HEK293T (cell line): ENCODE measurements at regions not wholly inside any gene's neighbourhood (a gene's known extent, or its start where the extent isn't known, plus 50 kb on each side); places are given as distances from the start of the nearest gene placed in this dataset.

Source experiments
- CTCF ChIA-PET: fragments of 350-600 bp; formaldehyde crosslinking; extraction: SDS; loops from one replicate; lab custom pipeline; 2021; ENCODE audit warnings: antibody characterized with exemption, inconsistent platforms; lab: Yijun Ruan, JAX
- POLR2A ChIA-PET: fragments of 350-600 bp; formaldehyde crosslinking; extraction: SDS; loops from one replicate; lab custom pipeline; 2020; ENCODE audit warnings: antibody characterized with exemption, inconsistent platforms; lab: Yijun Ruan, JAX
- DNase-seq: peaks from one replicate; pipeline ENCODE4 v3.0.0; 2012; ENCODE audit warnings: mixed read lengths; ENCODE audit errors: extremely low spot score
- ARNT ChIP-seq: fragments of 450-650 bp; IDR thresholded peaks from 2 replicates; pipeline ENCODE4 v1.6.1; 2017; ENCODE audit warnings: mild to moderate bottlenecking
- BHLHE40 ChIP-seq: fragments of 450-650 bp; IDR thresholded peaks from 2 replicates; pipeline ENCODE4 v1.6.1; 2016; ENCODE audit warnings: mild to moderate bottlenecking, moderate library complexity, borderline replicate concordance
- CTBP1 ChIP-seq: fragments of 450-650 bp; IDR thresholded peaks from 2 replicates; pipeline ENCODE4 v1.6.1; 2016; ENCODE audit warnings: borderline replicate concordance
- ELF4 ChIP-seq: fragments of 450-650 bp; IDR thresholded peaks from 2 replicates; pipeline ENCODE4 v1.6.1; 2017; ENCODE audit warnings: antibody characterized with exemption
- FOXA1 ChIP-seq: fragments of 450-650 bp; IDR thresholded peaks from 2 replicates; pipeline ENCODE4 v1.6.1; 2016; ENCODE audit warnings: mild to moderate bottlenecking
- FOXK2 ChIP-seq: fragments of 450-650 bp; IDR thresholded peaks from 2 replicates; pipeline ENCODE4 v1.6.1; 2016; ENCODE audit warnings: mild to moderate bottlenecking
- FOXM1 ChIP-seq: fragments of 450-650 bp; IDR thresholded peaks from 2 replicates; pipeline ENCODE4 v1.6.1; 2017; ENCODE audit warnings: mild to moderate bottlenecking, borderline replicate concordance
- HDGF ChIP-seq: fragments of 450-650 bp; IDR thresholded peaks from 2 replicates; pipeline ENCODE4 v1.6.1; 2017; ENCODE audit warnings: antibody characterized with exemption, borderline replicate concordance
- L3MBTL2 ChIP-seq: fragments of 450-650 bp; conservative IDR thresholded peaks from 2 replicates; pipeline ENCODE4 v1.6.1; 2016; ENCODE audit warnings: mild to moderate bottlenecking
- LEF1 ChIP-seq: fragments of 450-650 bp; IDR thresholded peaks from 2 replicates; pipeline ENCODE4 v1.6.1; 2017; ENCODE audit warnings: mild to moderate bottlenecking, borderline replicate concordance
- NFRKB ChIP-seq: fragments of 450-650 bp; IDR thresholded peaks from 2 replicates; pipeline ENCODE4 v1.6.1; 2016; ENCODE audit warnings: mild to moderate bottlenecking, moderate library complexity
- PKNOX1 ChIP-seq: fragments of 450-650 bp; IDR thresholded peaks from 2 replicates; pipeline ENCODE4 v1.6.1; 2016
- SP1 ChIP-seq: fragments of 450-650 bp; IDR thresholded peaks from 2 replicates; pipeline ENCODE4 v1.6.1; 2017
- SUZ12 ChIP-seq: fragments of 450-650 bp; IDR thresholded peaks from 2 replicates; pipeline ENCODE4 v1.6.1; 2016; ENCODE audit warnings: mild to moderate bottlenecking
- TARDBP ChIP-seq: fragments of 450-650 bp; IDR thresholded peaks from 2 replicates; pipeline ENCODE4 v1.6.1; 2016
- ZNF384 ChIP-seq: fragments of 450-650 bp; IDR thresholded peaks from 2 replicates; pipeline ENCODE4 v1.6.1; 2016

- ChIA-PET POLR2A (no interaction called here), CTCF (no interaction called here)
- TF ChIP-seq HDGF, result no peak
- no peak for TF ChIP-seq ARNT
- no peak for TF ChIP-seq ELF4
- no peak for TF ChIP-seq FOXM1
- no peak for TF ChIP-seq SUZ12
- no peak for TF ChIP-seq PKNOX1
- TF ChIP-seq FOXA1, result no peak
- TF ChIP-seq L3MBTL2, result no peak
- TF ChIP-seq NFRKB, result no peak
- no peak for TF ChIP-seq SP1
- TF ChIP-seq CTBP1, result no peak
- no peak for DNase-seq
Observed at GRCh38 chr10:20726381-20726780, 170.7 kb downstream of the NEBL start.

GRCh38 chr10:20714979-20715378 is 182.1 kb downstream of the NEBL start:
- DNase-seq, result no peak
- ChIA-PET CTCF (no interaction called here), POLR2A (no interaction called here)
- TF ChIP-seq HDGF (no peak), NFRKB (no peak), SUZ12 (no peak), LEF1 (no peak), FOXK2 (no peak), TARDBP (no peak)

- ChIA-PET CTCF (no interaction called here), POLR2A (no interaction called here)
- no peak for DNase-seq
- no peak for TF ChIP-seq SUZ12
- no peak for TF ChIP-seq HDGF
- no peak for TF ChIP-seq FOXM1
- TF ChIP-seq SP1, result no peak
- TF ChIP-seq ELF4, result no peak
- no peak for TF ChIP-seq ARNT
- no peak for TF ChIP-seq CTBP1
- TF ChIP-seq ZNF384, result no peak
- TF ChIP-seq TARDBP, result no peak
- TF ChIP-seq FOXK2, result no peak
- no peak for TF ChIP-seq BHLHE40
Observed at GRCh38 chr10:20714518-20714917, 182.6 kb downstream of the NEBL start.

DNA sequence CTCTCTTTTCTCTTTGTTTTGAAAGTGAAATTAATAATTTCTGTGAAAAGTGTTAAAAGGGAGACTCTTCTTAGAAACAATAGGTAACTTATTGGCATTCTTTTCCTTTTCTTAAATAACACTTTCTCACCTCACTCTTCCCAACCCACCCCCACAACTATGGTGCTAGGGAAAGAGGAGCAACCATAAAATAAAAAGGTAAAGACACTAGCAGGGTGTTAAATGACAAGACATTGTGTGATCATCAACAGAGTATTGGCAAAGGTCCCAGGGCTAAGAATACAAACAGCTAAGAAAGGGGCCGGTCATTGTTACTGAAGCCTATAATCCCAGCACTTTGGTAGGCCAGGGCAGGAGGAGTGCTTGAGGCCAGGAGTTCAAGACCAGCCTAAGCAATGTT is 183.7 kb downstream of the NEBL start:
- POLR2A ChIA-PET, result no interaction called here
- no peak for DNase-seq
- TF ChIP-seq SP1, result no peak
- TF ChIP-seq ZNF384, result no peak
- no peak for TF ChIP-seq BHLHE40
- no peak for TF ChIP-seq PKNOX1
- TF ChIP-seq NFRKB, result no peak
- no peak for TF ChIP-seq CTBP1
- TF ChIP-seq FOXM1, result no peak
- CTCF ChIA-PET, result no interaction called here

GRCh38 chr10:20712774-20713173 is 184.3 kb downstream of the NEBL start:
- DNase-seq, result no peak
- POLR2A ChIA-PET, result no interaction called here
- no peak for TF ChIP-seq FOXA1
- TF ChIP-seq L3MBTL2, result no peak
- TF ChIP-seq ELF4, result no peak
- no peak for TF ChIP-seq ZNF384
- CTCF ChIA-PET, result no interaction called here

DNA sequence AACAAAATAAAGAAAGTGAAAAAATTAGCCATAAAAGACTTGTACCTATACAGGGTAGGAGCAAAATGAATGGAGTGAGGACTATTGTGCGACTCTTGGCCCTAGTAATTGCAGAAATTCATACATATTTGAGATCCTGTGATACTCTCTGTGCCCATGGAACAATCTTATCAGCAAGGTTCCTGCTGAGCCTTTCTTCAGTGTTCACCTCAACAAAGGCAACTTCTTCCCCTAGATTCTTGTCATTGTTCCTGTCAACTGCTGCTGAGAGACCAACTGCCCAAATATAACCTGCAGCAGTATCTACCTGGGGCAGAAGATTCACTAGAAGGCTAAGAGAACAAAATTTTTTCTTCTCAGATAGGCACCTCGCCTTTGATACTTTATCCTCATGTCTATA is 187.4 kb downstream of the NEBL start:
- ChIA-PET CTCF (no interaction called here), POLR2A (no interaction called here)
- TF ChIP-seq LEF1 (no peak), ARNT (no peak), ZNF384 (no peak), SP1 (no peak), SUZ12 (no peak), CTBP1 (no peak), L3MBTL2 (no peak), NFRKB (no peak), HDGF (no peak), PKNOX1 (no peak)
- DNase-seq, result no peak

- POLR2A ChIA-PET, result no interaction called here
Observed at GRCh38 chr10:20708305-20708704, 188.8 kb downstream of the NEBL start.

More at GRCh38 chr10:20708305-20708704, 188.8 kb downstream of the NEBL start:
- CTCF ChIA-PET, result no interaction called here
- TF ChIP-seq L3MBTL2 (no peak), TARDBP (no peak), ELF4 (no peak), FOXM1 (no peak), NFRKB (no peak)
- no peak for DNase-seq
